BE2C (cell line): ENCODE measurements at regions not wholly inside any gene's neighbourhood (a gene's known extent, or its start where the extent isn't known, plus 50 kb on each side); places are given as distances from the start of the nearest gene placed in this dataset.

Experiments
- DNase-seq: peaks from one replicate; pipeline ENCODE4 v3.0.0-alpha.2; 2020
- H3K27me3 ChIP-seq: fragments of 250-450 bp; sonication (Bioruptor Pico); 2 replicates; pipeline ENCODE4 v1.5.1; 2020; ENCODE audit warnings: mild to moderate bottlenecking
- H3K36me3 ChIP-seq: fragments of 250-450 bp; sonication (Bioruptor Pico); 2 replicates; pipeline ENCODE4 v1.5.1; 2020; ENCODE audit warnings: mild to moderate bottlenecking
- H3K4me1 ChIP-seq: fragments of 250-450 bp; sonication (Bioruptor Pico); 2 replicates; pipeline ENCODE4 v1.5.1; 2020
- H3K4me3 ChIP-seq: 2 replicates; pipeline ENCODE4 v1.5.1; 2011; ENCODE audit warnings: low read depth, low read length
- H3K9me3 ChIP-seq: fragments of 250-450 bp; sonication (Bioruptor Pico); 2 replicates; pipeline ENCODE4 v1.5.1; 2020
- CTCF ChIP-seq: IDR thresholded peaks from 2 replicates; pipeline ENCODE4 v1.5.1; 2012; ENCODE audit warnings: mild to moderate bottlenecking, low read depth, low read length

- no peak for DNase-seq
- H3K4me3 ChIP-seq: no peak overlapping the region
- H3K27me3 ChIP-seq: no peaks in the 10 kb centered on the region
- H3K9me3 ChIP-seq: no peaks in the 10 kb centered on the region
- H3K36me3 ChIP-seq: no peaks in the 10 kb centered on the region
- H3K4me1 ChIP-seq: no peaks in the 10 kb centered on the region
- no peak for TF ChIP-seq CTCF
Observed at GRCh38 chr3:176208283-176208682, 989.0 kb downstream of the TBL1XR1 start.

GRCh38 chr3:176206809-176207208, 990.5 kb downstream of the TBL1XR1 start:
- Histone ChIP-seq H3K36me3 (no peaks in the 10 kb centered on the region), H3K9me3 (no peaks in the 10 kb centered on the region), H3K4me1 (no peaks in the 10 kb centered on the region), H3K27me3 (no peaks in the 10 kb centered on the region), H3K4me3 (no peak overlapping the region)
- TF ChIP-seq CTCF: no peak
- no peak for DNase-seq

- Histone ChIP-seq H3K36me3 (no peaks in the 10 kb centered on the region), H3K27me3 (no peaks in the 10 kb centered on the region), H3K9me3 (no peaks in the 10 kb centered on the region), H3K4me3 (no peak overlapping the region), H3K4me1 (no peaks in the 10 kb centered on the region)
- TF ChIP-seq CTCF: no peak
- no peak for DNase-seq
Observed at GRCh38 chr3:176202652-176203051, 994.6 kb downstream of the TBL1XR1 start.

- no peak for DNase-seq
- Histone ChIP-seq H3K4me1 (peaks cover 3% of the 10 kb centered on the region), H3K27me3 (no peaks in the 10 kb centered on the region), H3K36me3 (no peaks in the 10 kb centered on the region), H3K9me3 (no peaks in the 10 kb centered on the region), H3K4me3 (no peak overlapping the region)
- no peak for TF ChIP-seq CTCF
Observed at GRCh38 chr3:176193032-176193730, 1004.1 kb downstream of the TBL1XR1 start.

GRCh38 chr3:176190755-176191154, 1006.5 kb downstream of the TBL1XR1 start:
- TF ChIP-seq CTCF: no peak
- Histone ChIP-seq H3K4me3 (no peak overlapping the region), H3K9me3 (no peaks in the 10 kb centered on the region), H3K27me3 (no peaks in the 10 kb centered on the region), H3K36me3 (no peaks in the 10 kb centered on the region), H3K4me1 (peaks cover 3% of the 10 kb centered on the region)
- DNase-seq: peak; percentile 44

- H3K27me3 ChIP-seq: no peaks in the 10 kb centered on the region
- DNase-seq: no peak
- no peaks in the 10 kb centered on the region for H3K36me3 ChIP-seq
- TF ChIP-seq CTCF: no peak
- no peak overlapping the region for H3K4me3 ChIP-seq
- H3K4me1 ChIP-seq: no peaks in the 10 kb centered on the region
- H3K9me3 ChIP-seq: no peaks in the 10 kb centered on the region
Observed at GRCh38 chr3:176183181-176183580, 1014.1 kb downstream of the TBL1XR1 start.
